Upper lobe of left lung (tissue), 6 donors: ENCODE measurements at regions not wholly inside any gene's neighbourhood (a gene's known extent, or its start where the extent isn't known, plus 50 kb on each side); places are given as distances from the start of the nearest gene placed in this dataset.

ENCODE experiments used
- ATAC-seq, 2 donors: fragments of 200-7000 bp; cut with Tn5 transposase; one replicate each; pipeline ENCODE4 v1.9.1; 2022; ENCODE audit warnings: mild to moderate bottlenecking in 2 of 2, moderate library complexity in 2 of 2; ENCODE audit not compliant: low FRiP score in 2 of 2
- DNase-seq, 2 donors: peaks; one replicate each; pipeline ENCODE4 v3.0.0-alpha.2; 2019 to 2020
- H3K27ac ChIP-seq, 4 donors: fragments of 200-600 bp; sonication (generic); one replicate each; pipeline ENCODE4 v1.5.1; 2016 to 2019
- H3K27me3 ChIP-seq, 4 donors: fragments of 200-600 bp; sonication (generic); one replicate each; pipeline ENCODE4 v1.5.1; 2017 to 2019
- H3K36me3 ChIP-seq, 4 donors: fragments of 200-600 bp; sonication (generic); one replicate each; pipeline ENCODE4 v1.5.1; 2016 to 2019
- H3K4me1 ChIP-seq, 4 donors: fragments of 200-600 bp; sonication (generic); one replicate each; pipeline ENCODE4 v1.5.1; 2018 to 2019
- H3K4me3 ChIP-seq, 4 donors: fragments of 200-600 bp; sonication (generic); one replicate each; pipeline ENCODE4 v1.5.1; 2017 to 2019; ENCODE audit warnings: mild to moderate bottlenecking in 2 of 4, moderate library complexity in 1 of 4
- H3K9me3 ChIP-seq, 4 donors: fragments of 200-600 bp; sonication (generic); one replicate each; pipeline ENCODE4 v1.5.1; 2018 to 2019
- CTCF ChIP-seq, 6 experiments: fragments of 450-650 bp in 4 of 6; fragments of 200-600 bp in 2 of 6; sonication (generic) in 2 of 6; IDR thresholded peaks; one replicate each; pipeline ENCODE4 v1.5.1; 2016 to 2019; ENCODE audit warnings: antibody characterized with exemption in 6 of 6
- EP300 ChIP-seq, 4 donors: sonication (generic); formaldehyde crosslinking; IDR thresholded peaks; one replicate each; pipeline ENCODE4 v1.5.1; 2017; ENCODE audit warnings: antibody characterized with exemption in 4 of 4, control low read depth in 2 of 4
- POLR2A ChIP-seq, 4 donors: fragments of 450-650 bp; IDR thresholded peaks; one replicate each; pipeline ENCODE4 v1.5.1; 2016 to 2017; ENCODE audit warnings: antibody characterized with exemption in 4 of 4, mild to moderate bottlenecking in 2 of 4
- POLR2AphosphoS5 ChIP-seq, 2 donors: sonication (generic); formaldehyde crosslinking; IDR thresholded peaks; one replicate each; pipeline ENCODE4 v1.5.1; 2017; ENCODE audit warnings: antibody characterized with exemption in 2 of 2
- WGBS, 2 donors: methylation state at CpG; one replicate each; pipeline ENCODE4 v1.1.5; 2017 to 2018; 5-methylcytosine and 5-hydroxymethylcytosine counted together
- donor health status: DM: no; HTN: no; CAD: no; lungs with moderate emphysema.
- donor health status: DM: no; HTN: yes; CAD: no; lungs with severe emphysema.

GRCh38 chr9:105828171-105828570, 133.8 kb downstream of the TMEM38B start:
- Histone ChIP-seq H3K9me3 (peaks cover 0 to under 1% (median 0%) of the 10 kb centered on the region in 4 donors), H3K27me3 (no peaks in the 10 kb centered on the region), H3K4me1 (no peaks in the 10 kb centered on the region), H3K4me3 (no peak overlapping the region), H3K27ac (no peak overlapping the region), H3K36me3 (no peaks in the 10 kb centered on the region)
- 100% methylated on average over 2 of the region's 2 CpGs for WGBS, 2 donors
- no peak for TF ChIP-seq POLR2AphosphoS5 (IDR thresholded peaks at IDR 0.05)
- TF ChIP-seq POLR2A (IDR thresholded peaks at IDR 0.05): no peak
- no peak for TF ChIP-seq CTCF (IDR thresholded peaks at IDR 0.05)
- TF ChIP-seq EP300 (IDR thresholded peaks at IDR 0.05): no peak
- DNase-seq: peak in 1 of 2 donors; percentile 3
- no peak for ATAC-seq

- no peak for TF ChIP-seq POLR2A (IDR thresholded peaks at IDR 0.05)
- TF ChIP-seq EP300 (IDR thresholded peaks at IDR 0.05): no peak
- TF ChIP-seq CTCF (IDR thresholded peaks at IDR 0.05): no peak
- TF ChIP-seq POLR2AphosphoS5 (IDR thresholded peaks at IDR 0.05): no peak
- no peaks in the 10 kb centered on the region for H3K9me3 ChIP-seq
- DNase-seq (no peak), ATAC-seq (no peak)
- no peaks in the 10 kb centered on the region for H3K36me3 ChIP-seq
- H3K4me3 ChIP-seq: no peak overlapping the region
- no peak overlapping the region for H3K27ac ChIP-seq
- 29 to 65% methylated on average over 1 of the region's 1 CpG for WGBS, 2 donors
- H3K27me3 ChIP-seq: no peaks in the 10 kb centered on the region
- H3K4me1 ChIP-seq: no peaks in the 10 kb centered on the region
Measured at GRCh38 chr9:105828596-105829213, 134.4 kb downstream of the TMEM38B start.

GRCh38 chr9:105830461-105830860, 136.1 kb downstream of the TMEM38B start:
- Histone ChIP-seq H3K4me1 (no peaks in the 10 kb centered on the region), H3K27me3 (no peaks in the 10 kb centered on the region), H3K9me3 (no peaks in the 10 kb centered on the region), H3K4me3 (no peak overlapping the region), H3K27ac (no peak overlapping the region), H3K36me3 (no peaks in the 10 kb centered on the region)
- TF ChIP-seq POLR2AphosphoS5 (IDR thresholded peaks at IDR 0.05): no peak
- no peak for TF ChIP-seq POLR2A (IDR thresholded peaks at IDR 0.05)
- TF ChIP-seq CTCF (IDR thresholded peaks at IDR 0.05): no peak
- no peak for TF ChIP-seq EP300 (IDR thresholded peaks at IDR 0.05)
- DNase-seq (no peak), ATAC-seq (no peak)
- 75 to 84% methylated on average over 1 of the region's 1 CpG for WGBS, 2 donors

GRCh38 chr9:105832096-105832710, 137.9 kb downstream of the TMEM38B start:
- TF ChIP-seq POLR2A (IDR thresholded peaks at IDR 0.05): no peak
- TF ChIP-seq EP300 (IDR thresholded peaks at IDR 0.05): no peak
- TF ChIP-seq CTCF (IDR thresholded peaks at IDR 0.05): no peak
- no peak for TF ChIP-seq POLR2AphosphoS5 (IDR thresholded peaks at IDR 0.05)
- no peaks in the 10 kb centered on the region for H3K4me1 ChIP-seq
- DNase-seq: no peak
- H3K36me3 ChIP-seq: no peaks in the 10 kb centered on the region
- H3K9me3 ChIP-seq: no peaks in the 10 kb centered on the region
- no peak overlapping the region for H3K4me3 ChIP-seq
- H3K27ac ChIP-seq: no peak overlapping the region
- H3K27me3 ChIP-seq: no peaks in the 10 kb centered on the region
- 75 to 90% methylated on average over 4 of the region's 4 CpGs for WGBS, 2 donors
- no peak for ATAC-seq
